ENCODE measurements at regions not wholly inside any gene's neighbourhood (a gene's known extent, or its start where the extent isn't known, plus 50 kb on each side); places are given as distances from the start of the nearest gene placed in this dataset.

DNA sequence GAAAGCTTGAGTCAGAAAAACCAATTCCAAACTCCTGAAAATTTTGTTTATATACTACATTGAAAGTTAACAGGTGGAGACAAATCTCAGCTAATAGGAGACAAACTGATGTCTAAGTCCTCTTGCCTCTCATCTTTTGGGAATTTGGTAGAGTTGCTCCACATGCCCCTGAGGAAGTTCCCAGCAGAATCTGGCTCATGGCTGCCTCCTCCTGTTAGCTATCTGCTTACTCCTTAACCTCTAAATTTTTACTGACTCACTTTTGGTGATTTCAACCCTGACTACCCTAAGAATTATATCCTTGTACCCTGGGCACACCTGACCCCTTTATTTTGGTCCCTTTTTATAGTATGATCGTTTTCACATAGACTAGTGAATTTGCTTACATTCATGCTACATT, 633.7 kb upstream of the USP24 start:
- no TSS peak for BruUV-seq (replicated peaks)
- no peak overlapping the region for H3K4me3 Mint-ChIP-seq (ENCODE audit: unreplicated experiment)
- peak; percentile 53 for DNase-seq (ENCODE audit: unreplicated experiment)
- H3K36me3 Mint-ChIP-seq (ENCODE audit: insufficient read depth, unreplicated experiment): no peaks in the 10 kb centered on the region
- H3K27me3 Mint-ChIP-seq (ENCODE audit: insufficient read depth, unreplicated experiment): no peaks in the 10 kb centered on the region
- no peak overlapping the region for H3K27ac Mint-ChIP-seq (ENCODE audit: low read depth, unreplicated experiment)
- TF ChIP-seq, protein P1, sequence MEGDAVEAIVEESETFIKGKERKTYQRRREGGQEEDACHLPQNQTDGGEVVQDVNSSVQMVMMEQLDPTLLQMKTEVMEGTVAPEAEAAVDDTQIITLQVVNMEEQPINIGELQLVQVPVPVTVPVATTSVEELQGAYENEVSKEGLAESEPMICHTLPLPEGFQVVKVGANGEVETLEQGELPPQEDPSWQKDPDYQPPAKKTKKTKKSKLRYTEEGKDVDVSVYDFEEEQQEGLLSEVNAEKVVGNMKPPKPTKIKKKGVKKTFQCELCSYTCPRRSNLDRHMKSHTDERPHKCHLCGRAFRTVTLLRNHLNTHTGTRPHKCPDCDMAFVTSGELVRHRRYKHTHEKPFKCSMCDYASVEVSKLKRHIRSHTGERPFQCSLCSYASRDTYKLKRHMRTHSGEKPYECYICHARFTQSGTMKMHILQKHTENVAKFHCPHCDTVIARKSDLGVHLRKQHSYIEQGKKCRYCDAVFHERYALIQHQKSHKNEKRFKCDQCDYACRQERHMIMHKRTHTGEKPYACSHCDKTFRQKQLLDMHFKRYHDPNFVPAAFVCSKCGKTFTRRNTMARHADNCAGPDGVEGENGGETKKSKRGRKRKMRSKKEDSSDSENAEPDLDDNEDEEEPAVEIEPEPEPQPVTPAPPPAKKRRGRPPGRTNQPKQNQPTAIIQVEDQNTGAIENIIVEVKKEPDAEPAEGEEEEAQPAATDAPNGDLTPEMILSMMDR (IDR thresholded peaks at IDR 0.05; ENCODE audit: unreplicated experiment): peak; percentile 35
- H3K4me1 Mint-ChIP-seq (ENCODE audit: insufficient read depth, unreplicated experiment): no peaks in the 10 kb centered on the region
- ChIA-PET POLR2A (interaction anchor here (0.7 to 1.5 kb wide), 3 partner anchors 10 to 631 kb away, joined by 3 to 4 read pairs (median 3); no protein-coding TSS in a partner anchor), CTCF (interaction anchor here (0.8 to 1.6 kb wide), 3 partner anchors 9 to 735 kb away, joined by 3 to 4 read pairs (median 3); no protein-coding TSS in a partner anchor)
- intact Hi-C loops (cut with micrococcal nuclease): loop anchor here (1.0 to 2.0 kb wide), 5 partner anchors 146 to 474 kb away; no protein-coding TSS in a partner anchor
- no peaks in the 10 kb centered on the region for H3K9me3 Mint-ChIP-seq (ENCODE audit: unreplicated experiment)

DNA sequence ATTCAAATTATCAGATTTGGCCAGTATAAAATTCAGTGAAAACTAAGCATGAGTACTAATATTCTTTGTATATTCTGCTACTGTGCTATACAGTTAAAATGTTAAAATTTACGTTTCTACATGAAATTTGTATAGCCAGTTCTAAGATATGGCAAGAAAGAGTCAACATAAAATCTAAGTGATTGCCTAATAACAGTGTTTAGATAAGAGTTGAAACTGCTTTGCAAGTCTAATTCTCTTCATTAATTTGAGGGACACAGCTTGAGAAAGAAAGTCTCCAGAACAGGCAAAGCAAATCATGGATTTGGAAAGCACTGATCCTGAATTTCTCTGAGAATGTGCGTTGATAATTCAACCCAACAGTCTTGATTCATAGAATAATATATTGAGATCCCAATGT, 630.9 kb upstream of the USP24 start:
- CTCF ChIA-PET: interaction anchor here (0.6 to 0.8 kb wide), 4 partner anchors 11 to 732 kb away, joined by 3 to 4 read pairs (median 4); no protein-coding TSS in a partner anchor
- H3K27ac Mint-ChIP-seq (ENCODE audit: low read depth, unreplicated experiment): no peak overlapping the region

DNA sequence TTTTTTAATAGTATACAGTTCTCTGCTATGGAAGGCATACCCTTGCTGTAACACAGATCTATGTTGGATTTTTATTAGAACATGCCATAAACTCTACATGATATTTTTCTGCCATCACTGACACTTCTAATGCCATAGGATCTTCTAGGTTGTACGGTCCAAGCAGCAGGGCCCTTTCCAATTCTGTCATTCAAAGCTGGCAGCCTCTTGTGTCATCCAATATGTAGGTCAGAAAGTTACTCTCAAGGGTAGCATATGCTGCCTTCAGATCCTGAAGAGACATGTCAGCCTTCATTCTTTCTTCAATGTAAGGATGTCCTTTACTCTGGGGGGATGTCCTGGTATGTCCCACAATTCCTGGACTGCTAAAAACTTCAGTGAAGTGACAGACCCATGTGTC, 629.2 kb upstream of the USP24 start:
- no peaks in the 10 kb centered on the region for H3K4me1 Mint-ChIP-seq (ENCODE audit: insufficient read depth, unreplicated experiment)
- TF ChIP-seq, protein P1 (IDR thresholded peaks at IDR 0.05; ENCODE audit: unreplicated experiment): no peak
- no TSS peak for BruUV-seq (replicated peaks)
- ChIA-PET POLR2A (no interaction called here), CTCF (interaction anchor here (0.5 kb wide), 1 partner anchor 848 kb away, joined by 3 read pairs; no protein-coding TSS in a partner anchor)
- H3K36me3 Mint-ChIP-seq (ENCODE audit: insufficient read depth, unreplicated experiment): no peaks in the 10 kb centered on the region
- no peak overlapping the region for H3K27ac Mint-ChIP-seq (ENCODE audit: low read depth, unreplicated experiment)
- no peak overlapping the region for H3K4me3 Mint-ChIP-seq (ENCODE audit: unreplicated experiment)
- intact Hi-C loops (cut with micrococcal nuclease): no loop called here
- no peaks in the 10 kb centered on the region for H3K9me3 Mint-ChIP-seq (ENCODE audit: unreplicated experiment)
- H3K27me3 Mint-ChIP-seq (ENCODE audit: insufficient read depth, unreplicated experiment): no peaks in the 10 kb centered on the region
- no peak for DNase-seq (ENCODE audit: unreplicated experiment)

More for the DNA sequence above, 630.9 kb upstream of the USP24 start:
- Mint-ChIP-seq H3K4me1 (ENCODE audit: insufficient read depth, unreplicated experiment) (no peaks in the 10 kb centered on the region), H3K36me3 (ENCODE audit: insufficient read depth, unreplicated experiment) (no peaks in the 10 kb centered on the region), H3K4me3 (ENCODE audit: unreplicated experiment) (no peak overlapping the region), H3K9me3 (ENCODE audit: unreplicated experiment) (no peaks in the 10 kb centered on the region), H3K27me3 (ENCODE audit: insufficient read depth, unreplicated experiment) (no peaks in the 10 kb centered on the region)
- intact Hi-C loops (cut with micrococcal nuclease): no loop called here
- TF ChIP-seq, protein P1 (IDR thresholded peaks at IDR 0.05; ENCODE audit: unreplicated experiment): no peak
- BruUV-seq (replicated peaks): no TSS peak
- POLR2A ChIA-PET: no interaction called here
- DNase-seq (ENCODE audit: unreplicated experiment): no peak

DNA sequence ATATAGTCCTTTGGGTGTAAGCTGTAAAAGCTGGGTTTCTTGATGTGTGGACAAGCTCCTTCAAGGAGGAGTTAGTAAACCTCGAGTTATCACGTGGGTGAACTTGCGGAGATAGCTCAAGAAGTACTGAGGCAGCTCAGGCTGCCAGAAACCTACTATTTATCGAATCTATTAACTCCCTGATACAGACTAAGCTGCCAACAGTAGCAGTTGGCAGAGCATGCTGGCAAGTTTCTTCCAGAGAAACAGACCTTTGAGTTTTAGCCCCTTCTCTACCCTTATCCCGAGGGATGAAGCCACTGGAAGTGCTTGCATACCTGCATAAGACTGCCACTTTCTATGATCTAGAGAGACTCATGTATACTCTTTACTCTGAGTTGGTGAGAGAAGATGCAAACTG, 624.5 kb upstream of the USP24 start:
- POLR2A ChIA-PET: no interaction called here

More for the DNA sequence above, 624.5 kb upstream of the USP24 start:
- no peak for DNase-seq (ENCODE audit: unreplicated experiment)
- no peaks in the 10 kb centered on the region for H3K9me3 Mint-ChIP-seq (ENCODE audit: unreplicated experiment)
- H3K4me1 Mint-ChIP-seq (ENCODE audit: insufficient read depth, unreplicated experiment): no peaks in the 10 kb centered on the region
- CTCF ChIA-PET: interaction anchor here (0.6 to 1.5 kb wide), 5 partner anchors 9 to 258 kb away, joined by 3 read pairs; no protein-coding TSS in a partner anchor
- no TSS peak for BruUV-seq (replicated peaks)
- no peak overlapping the region for H3K27ac Mint-ChIP-seq (ENCODE audit: low read depth, unreplicated experiment)
- no peak overlapping the region for H3K4me3 Mint-ChIP-seq (ENCODE audit: unreplicated experiment)
- intact Hi-C loops (cut with micrococcal nuclease): no loop called here
- no peaks in the 10 kb centered on the region for H3K27me3 Mint-ChIP-seq (ENCODE audit: insufficient read depth, unreplicated experiment)
- no peaks in the 10 kb centered on the region for H3K36me3 Mint-ChIP-seq (ENCODE audit: insufficient read depth, unreplicated experiment)
- TF ChIP-seq, protein P1 (IDR thresholded peaks at IDR 0.05; ENCODE audit: unreplicated experiment): no peak

Data from MCF 10A (cell line).